AG04449 (cell line): ENCODE measurements at regions not wholly inside any gene's neighbourhood (a gene's known extent, or its start where the extent isn't known, plus 50 kb on each side); places are given as distances from the start of the nearest gene placed in this dataset.
A peak's percentile ranks its signal among the peaks of the same experiment; 100 is the strongest.

Experiments used
- CTCF ChIA-PET: fragments of 350-600 bp; formaldehyde crosslinking; extraction: SDS; loops from one replicate; lab custom pipeline; 2021; ENCODE audit warnings: antibody characterized with exemption; lab: Yijun Ruan, JAX
- POLR2A ChIA-PET: fragments of 400-600, 350-600 bp; formaldehyde crosslinking; extraction: SDS; loops from one replicate; lab custom pipeline; 2020; ENCODE audit warnings: antibody characterized with exemption, inconsistent platforms; lab: Yijun Ruan, JAX
- DNase-seq: peaks from one replicate; pipeline ENCODE4 v3.0.0-alpha.2; 2010; ENCODE audit warnings: low read depth, low spot score
- H3K4me3 ChIP-seq: 2 replicates; pipeline ENCODE4 v1.5.1; 2011; ENCODE audit warnings: low read depth, mild to moderate bottlenecking, control low read depth, low read length
- CTCF ChIP-seq: IDR thresholded peaks from one replicate; pipeline ENCODE4 v1.5.1; 2011; ENCODE audit warnings: mild to moderate bottlenecking, moderate library complexity, low read length, control low read depth, inconsistent platforms; ENCODE audit not compliant: insufficient read depth; ENCODE audit errors: missing control alignments

- POLR2A ChIA-PET: no interaction called here
- CTCF ChIA-PET: interaction anchor here (4.2 kb wide), 1 partner anchor 10 kb away, joined by 19 read pairs; no protein-coding TSS in a partner anchor
- no peak for DNase-seq
Observed at GRCh38 chr1:200248541-200248940, 161.3 kb downstream of the ZNF281 start.

GRCh38 chr1:200247518-200247917 lies 162.3 kb downstream of the ZNF281 start:
- peak overlapping the region; percentile 21; the same call in 1 of the 2 replicates for H3K4me3 ChIP-seq
- POLR2A ChIA-PET: no interaction called here
- CTCF ChIA-PET: interaction anchor here (1.2 to 4.2 kb wide), 3 partner anchors 11 to 89 kb away, joined by 3 to 19 read pairs (median 3); no protein-coding TSS in a partner anchor
- no peak for DNase-seq
- no peak for TF ChIP-seq CTCF

More at GRCh38 chr1:200248541-200248940, 161.3 kb downstream of the ZNF281 start:
- no peak overlapping the region for H3K4me3 ChIP-seq
- no peak for TF ChIP-seq CTCF

- DNase-seq: peak; percentile 44
- TF ChIP-seq CTCF: no peak
- no peak overlapping the region for H3K4me3 ChIP-seq
- ChIA-PET CTCF (interaction anchor here (1.3 to 4.2 kb wide), 3 partner anchors 11 to 34 kb away, joined by 4 to 19 read pairs (median 4); no protein-coding TSS in a partner anchor), POLR2A (no interaction called here)
Observed at GRCh38 chr1:200245473-200245872, 164.4 kb downstream of the ZNF281 start.

- no peak for TF ChIP-seq CTCF
- no peak overlapping the region for H3K4me3 ChIP-seq
- DNase-seq: no peak
- POLR2A ChIA-PET: no interaction called here
- CTCF ChIA-PET: no interaction called here
Observed at GRCh38 chr1:200243042-200243437, 166.8 kb downstream of the ZNF281 start.

GRCh38 chr1:200242110-200243041 lies 167.5 kb downstream of the ZNF281 start:
- no peak overlapping the region for H3K4me3 ChIP-seq
- DNase-seq: no peak
- POLR2A ChIA-PET: no interaction called here
- CTCF ChIA-PET: interaction anchor here (1.5 to 3.0 kb wide), 4 partner anchors 9 to 65 kb away, joined by 4 to 11 read pairs (median 6); no protein-coding TSS in a partner anchor
- TF ChIP-seq CTCF: no peak

- H3K4me3 ChIP-seq: no peak overlapping the region
- ChIA-PET POLR2A (no interaction called here), CTCF (interaction anchor here (0.8 to 3.0 kb wide), 4 partner anchors 8 to 67 kb away, joined by 3 to 11 read pairs (median 6); no protein-coding TSS in a partner anchor)
- DNase-seq: no peak
- no peak for TF ChIP-seq CTCF
Observed at GRCh38 chr1:200240656-200241055, 169.2 kb downstream of the ZNF281 start.
